ENCODE measurements at regions not wholly inside any gene's neighbourhood (a gene's known extent, or its start where the extent isn't known, plus 50 kb on each side); places are given as distances from the start of the nearest gene placed in this dataset.

DNA sequence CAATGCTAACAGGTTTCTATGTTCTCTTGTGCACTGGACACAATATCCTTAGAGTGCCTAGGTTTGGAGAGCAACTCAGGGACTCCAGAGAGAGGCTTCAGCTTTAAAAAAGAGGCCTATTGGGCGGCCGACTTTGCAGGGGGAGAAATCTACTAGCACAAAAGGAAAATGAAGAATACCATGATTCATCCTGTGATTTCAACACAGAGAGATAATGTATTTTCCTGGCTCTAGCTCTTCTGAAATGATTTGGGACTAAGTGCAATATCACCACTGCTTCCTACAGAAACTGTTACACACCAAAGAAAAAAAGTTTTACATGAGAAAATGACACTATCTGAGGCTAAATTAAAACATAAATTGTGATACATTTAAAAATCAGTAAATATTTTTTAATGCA is 146.1 kb upstream of the TSLP start (continued):
- TF ChIP-seq RAD21 (IDR thresholded peaks at IDR 0.05 in 1 of 2, conservative IDR thresholded peaks at IDR 0.05 in 1 of 2; ENCODE audit: low read depth in 2 of 2, low read length in 2 of 2) (no peak), CBX8 (IDR thresholded peaks at IDR 0.05; ENCODE audit: borderline replicate concordance, low read depth, low read length) (no peak), EZH2 (IDR thresholded peaks at IDR 0.05; ENCODE audit: low read depth, low read length, severe bottlenecking) (no peak), BRCA1 (IDR thresholded peaks at IDR 0.05; ENCODE audit: low read depth, low read length) (no peak), KDM1A (IDR thresholded peaks at IDR 0.05; ENCODE audit: borderline replicate concordance, low read length) (no peak), FOSL1 (IDR thresholded peaks at IDR 0.05; ENCODE audit: insufficient read depth, low read depth, low read length) (no peak)
